ENCODE measurements at regions not wholly inside any gene's neighbourhood (a gene's known extent, or its start where the extent isn't known, plus 50 kb on each side); places are given as distances from the start of the nearest gene placed in this dataset.

- DNase-seq: peak; percentile 11 to 20
Observed at GRCh38 chr18:68623342-68623741, 91.6 kb downstream of the TMX3 start.

GRCh38 chr18:68611311-68611710, 103.6 kb downstream of the TMX3 start:
- no peak for DNase-seq

GRCh38 chr18:68608851-68609490, 105.9 kb downstream of the TMX3 start:
- DNase-seq: no peak

GRCh38 chr18:68607852-68608251, 107.1 kb downstream of the TMX3 start:
- DNase-seq: no peak

DNA sequence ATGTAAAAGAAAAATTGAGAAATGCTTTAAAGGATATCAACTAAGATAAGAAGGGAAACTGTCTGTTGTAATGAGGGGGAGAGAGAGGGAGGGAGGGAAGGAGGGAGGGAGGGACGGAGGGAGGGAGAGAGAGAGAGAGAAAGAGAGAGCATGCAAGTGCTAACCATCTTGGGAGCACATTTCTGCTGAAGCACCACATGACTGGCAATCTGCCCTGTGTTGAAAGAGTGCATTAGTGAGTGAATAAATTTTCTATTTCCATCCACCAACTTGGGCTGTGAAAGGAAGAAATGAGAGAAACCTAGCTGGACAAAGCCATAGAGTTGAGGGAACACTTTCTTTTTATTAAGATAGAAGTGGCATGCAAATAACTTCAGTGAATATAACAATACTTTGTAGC, 110.7 kb downstream of the TMX3 start:
- no peak for DNase-seq

DNA sequence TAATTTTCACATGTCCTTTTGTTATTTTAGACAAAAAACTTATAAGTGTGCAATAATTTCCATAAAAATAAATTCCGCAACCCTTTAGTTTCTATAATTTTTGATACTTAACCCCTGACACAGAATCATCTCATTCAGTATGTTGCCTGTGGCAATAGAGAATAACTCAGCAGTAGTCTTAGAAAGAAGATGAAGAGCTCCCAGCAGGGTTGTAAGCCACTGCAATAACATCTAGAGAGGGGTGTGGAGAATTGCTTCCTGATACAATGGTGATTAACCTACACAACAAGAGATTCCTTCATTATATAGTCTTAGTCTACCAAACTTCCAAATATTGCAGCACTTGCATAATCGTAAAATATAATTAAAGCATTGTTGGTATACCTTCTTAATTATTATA, 118.9 kb downstream of the TMX3 start:
- no peak for DNase-seq

DNA sequence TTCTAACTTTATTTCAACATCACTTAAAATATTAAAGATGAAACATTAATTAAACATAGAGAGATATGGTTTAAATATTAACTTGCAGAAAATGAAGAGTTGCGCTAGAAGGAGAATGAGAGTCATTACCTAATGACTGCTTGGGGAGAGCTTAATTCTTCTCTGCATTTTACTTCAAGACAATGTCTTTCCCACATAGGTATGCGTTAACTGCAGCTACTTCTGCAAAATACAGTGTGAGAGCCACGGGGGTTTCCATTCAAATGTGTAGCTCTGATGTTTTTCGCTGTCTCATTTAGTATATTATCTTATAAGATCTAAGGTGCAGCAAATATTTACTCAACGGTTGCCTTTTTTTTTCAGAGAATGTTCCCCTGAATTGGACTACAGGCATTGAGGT, 126.7 kb downstream of the TMX3 start:
- no peak for DNase-seq

DNA sequence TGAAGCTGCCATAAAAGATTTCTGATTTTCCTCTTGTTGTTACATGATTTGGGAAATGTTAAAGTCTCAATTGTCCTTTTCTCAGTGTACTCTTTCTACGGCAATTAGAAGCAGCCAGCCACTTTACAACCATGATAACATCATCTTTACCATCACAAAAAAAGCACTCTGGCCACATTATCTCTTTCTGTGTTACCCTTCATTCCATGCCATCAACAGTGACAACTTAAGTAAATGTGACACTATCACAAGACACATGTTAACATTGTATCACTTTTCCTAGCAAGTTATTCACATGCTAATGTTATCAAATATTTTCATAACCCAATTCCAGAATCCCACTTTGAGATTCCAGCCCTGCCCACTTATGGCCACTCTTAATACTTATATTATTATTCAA, 131.2 kb downstream of the TMX3 start:
- DNase-seq: no peak

- DNase-seq: no peak
Observed at GRCh38 chr18:68574311-68574710, 140.6 kb downstream of the TMX3 start.

GRCh38 chr18:68569936-68570335, 145.0 kb downstream of the TMX3 start:
- DNase-seq: no peak

- no peak for DNase-seq
Observed at GRCh38 chr18:68568364-68569155, 146.3 kb downstream of the TMX3 start.

GRCh38 chr18:68566991-68567390, 147.9 kb downstream of the TMX3 start:
- no peak for DNase-seq

DNA sequence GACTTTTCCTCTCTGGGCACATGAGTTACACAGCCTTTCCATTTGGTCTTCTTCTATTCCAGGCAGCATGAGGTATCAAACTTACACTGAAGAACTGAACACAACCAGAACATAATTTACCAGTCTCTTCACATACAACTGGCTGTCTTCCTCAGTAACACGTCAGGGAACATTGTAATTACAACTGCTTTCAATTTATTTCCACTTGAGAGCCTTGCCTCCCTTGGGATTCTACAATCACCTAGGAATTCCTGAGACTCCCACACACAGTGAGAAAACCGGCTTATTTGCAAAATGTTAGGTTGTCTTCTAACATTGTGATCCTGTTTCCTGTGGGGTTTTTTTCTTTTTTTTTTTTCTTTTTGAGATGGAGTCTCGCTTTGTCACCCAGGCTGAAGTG, 149.9 kb downstream of the TMX3 start:
- no peak for DNase-seq

- DNase-seq: no peak
Observed at GRCh38 chr18:68564351-68564750, 150.6 kb downstream of the TMX3 start.

GRCh38 chr18:68560128-68560527, 154.8 kb downstream of the TMX3 start:
- DNase-seq: no peak

GRCh38 chr18:68557183-68557582, 157.7 kb downstream of the TMX3 start:
- DNase-seq: no peak

GRCh38 chr18:68555879-68556301, 159.0 kb downstream of the TMX3 start:
- no peak for DNase-seq

DNA sequence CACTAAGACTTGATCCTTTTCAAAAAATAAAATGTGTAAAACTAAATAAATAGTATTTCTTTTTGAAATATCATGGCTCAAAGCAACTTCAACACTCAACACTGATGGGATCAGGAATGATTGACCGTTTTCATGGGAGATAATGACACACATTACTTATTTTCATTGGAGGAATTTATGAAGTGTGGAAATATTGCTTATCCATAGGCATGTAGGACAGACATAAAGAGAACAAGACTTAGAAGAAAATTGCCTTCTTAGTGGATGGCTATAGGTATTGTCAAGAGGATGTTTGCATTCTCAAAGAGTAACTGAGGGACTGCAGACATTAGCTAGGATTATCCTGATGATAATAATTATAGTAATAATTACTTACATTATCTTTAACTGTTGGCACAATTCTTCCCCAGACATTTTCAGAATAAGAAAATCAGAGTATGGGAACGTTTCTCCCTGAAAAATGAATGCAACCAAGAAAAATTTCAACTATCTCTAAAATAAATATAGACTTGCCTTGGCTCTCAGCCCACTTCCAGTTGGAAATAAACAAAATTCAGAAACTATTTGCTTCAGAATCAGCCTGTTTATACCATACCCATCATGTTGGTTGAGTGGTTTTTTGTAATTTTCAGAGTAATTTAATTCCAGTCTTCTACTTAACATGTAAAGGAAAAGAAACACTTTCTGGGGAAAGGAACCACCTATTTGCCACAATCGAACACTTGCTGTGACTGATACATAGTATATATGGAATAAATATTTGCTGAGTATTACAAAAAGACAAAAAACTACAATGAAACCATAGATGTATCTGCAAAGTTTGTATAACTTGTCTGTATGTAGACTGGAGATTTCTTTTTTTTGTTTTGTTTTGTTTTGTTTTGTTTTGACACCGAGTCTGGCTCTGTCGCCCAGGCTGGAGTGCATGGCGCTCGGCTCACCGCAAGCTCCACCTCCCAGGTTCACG, 165.7 kb downstream of the TMX3 start:
- no peak for DNase-seq

DNA sequence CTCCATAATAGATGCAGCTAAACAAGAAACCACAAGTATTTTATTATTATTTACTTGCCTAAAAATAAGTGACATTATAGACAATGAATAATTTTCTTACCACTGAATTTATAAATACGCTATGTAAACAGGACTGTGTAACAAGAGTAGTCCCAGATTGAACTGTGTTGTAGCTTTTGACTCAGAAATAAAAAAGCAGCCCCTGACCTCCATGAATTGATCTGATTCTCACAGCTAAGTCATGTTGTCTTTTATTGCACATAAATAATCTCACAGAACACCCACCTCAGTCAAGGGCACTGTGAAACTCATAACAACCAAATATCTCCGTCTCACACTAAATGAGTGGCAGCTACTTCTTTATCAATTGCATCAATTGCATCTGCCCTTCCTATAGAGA, 171.6 kb downstream of the TMX3 start:
- DNase-seq: no peak

DNA sequence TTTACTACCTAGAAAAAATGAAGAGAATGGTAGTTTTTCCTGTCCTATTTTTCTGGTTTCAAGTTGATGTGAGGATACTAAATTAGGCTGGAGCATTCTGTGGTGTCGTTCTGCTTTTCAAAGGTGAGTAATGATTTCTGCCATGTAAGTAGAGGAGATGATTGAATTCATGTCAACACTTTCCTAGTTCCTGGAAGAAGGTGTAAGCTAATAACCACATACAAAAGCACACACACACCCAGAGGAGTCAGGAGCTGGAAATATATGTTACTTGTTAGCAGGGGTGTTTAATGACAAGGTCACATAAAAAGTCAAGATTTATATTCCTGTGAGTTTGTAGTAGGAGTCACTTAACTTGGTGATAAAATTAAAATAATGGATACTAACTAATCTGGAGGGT, 172.1 kb downstream of the TMX3 start:
- no peak for DNase-seq

DNA sequence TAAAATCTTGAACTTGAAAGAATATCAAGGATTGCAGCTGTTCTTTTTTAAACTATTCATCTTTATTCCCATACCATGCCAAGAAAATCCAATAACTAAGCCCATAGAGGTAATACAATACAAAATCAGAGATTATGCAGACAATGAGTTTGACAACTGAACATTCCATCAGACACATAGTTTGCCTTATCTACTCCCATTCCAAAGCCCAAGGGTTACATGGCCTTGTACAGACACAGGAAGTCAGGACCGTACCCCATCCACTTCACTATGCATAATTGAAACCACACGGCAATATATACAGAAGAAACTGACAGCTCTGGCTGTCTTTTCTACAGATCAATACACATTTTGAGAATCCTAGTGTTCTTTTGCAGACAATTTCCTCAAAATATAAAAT, 181.3 kb downstream of the TMX3 start:
- DNase-seq: no peak

GRCh38 chr18:68532328-68532885, 182.5 kb downstream of the TMX3 start:
- no peak for DNase-seq

DNA sequence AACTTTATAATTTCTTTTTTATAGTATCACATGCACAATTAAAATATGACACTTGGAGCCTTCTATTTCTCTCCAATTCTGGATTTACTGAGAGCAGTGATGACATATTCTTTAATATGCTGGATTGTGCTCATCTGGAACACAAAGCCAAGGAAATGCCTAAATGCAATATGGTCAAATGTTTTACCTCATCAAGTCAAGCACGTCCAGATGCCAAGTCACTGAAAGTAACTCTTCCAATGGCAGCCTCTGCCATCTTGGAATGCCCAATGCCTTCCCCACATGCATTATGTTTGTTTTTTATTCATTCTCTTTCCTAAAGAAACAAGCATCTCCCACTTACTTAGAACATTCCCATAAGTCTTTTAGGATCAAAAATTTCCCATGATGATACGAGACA, 189.8 kb downstream of the TMX3 start:
- no peak for DNase-seq

All from stimulated activated CD4-positive, alpha-beta T cell treated with anti-CD3 and anti-CD28 coated beads, Interleukin-2, amount 100 ng/mL, for 24 hours (primary cell).